Ishikawa (cell line): ENCODE measurements at regions not wholly inside any gene's neighbourhood (a gene's known extent, or its start where the extent isn't known, plus 50 kb on each side); places are given as distances from the start of the nearest gene placed in this dataset.

Source experiments
- CEBPB ChIP-seq: IDR thresholded peaks from 2 replicates; pipeline ENCODE4 v1.6.1; 2012
- CREB1 ChIP-seq: IDR thresholded peaks from 2 replicates; pipeline ENCODE4 v1.6.1; 2012; ENCODE audit warnings: low read depth
- EGR1 ChIP-seq: IDR thresholded peaks from 2 replicates; pipeline ENCODE4 v1.6.1; 2012
- EP300 ChIP-seq: IDR thresholded peaks from 2 replicates; pipeline ENCODE4 v1.6.1; 2012; ENCODE audit warnings: borderline replicate concordance
- FOXM1 ChIP-seq: IDR thresholded peaks from 2 replicates; pipeline ENCODE4 v1.6.1; 2012; ENCODE audit warnings: low read depth, borderline replicate concordance
- NFIC ChIP-seq: IDR thresholded peaks from 2 replicates; pipeline ENCODE4 v1.6.1; 2012
- RAD21 ChIP-seq: IDR thresholded peaks from 2 replicates; pipeline ENCODE4 v1.6.1; 2012; ENCODE audit warnings: low read depth
- TAF1 ChIP-seq: IDR thresholded peaks from 2 replicates; pipeline ENCODE4 v1.6.1; 2012; ENCODE audit warnings: low read depth, mild to moderate bottlenecking
- TCF12 ChIP-seq: IDR thresholded peaks from 2 replicates; pipeline ENCODE4 v1.6.1; 2012; ENCODE audit warnings: low read depth
- TEAD4 ChIP-seq: IDR thresholded peaks from 2 replicates; pipeline ENCODE4 v1.6.1; 2012
- YY1 ChIP-seq: IDR thresholded peaks from 2 replicates; pipeline ENCODE4 v1.6.1; 2012; ENCODE audit warnings: low read depth
- ZBTB7A ChIP-seq: IDR thresholded peaks from 2 replicates; pipeline ENCODE4 v1.6.1; 2012; ENCODE audit warnings: low read depth
- TF ChIP-seq, protein P1 (sequence below): IDR thresholded peaks from 2 replicates; pipeline ENCODE4 v1.6.1; 2012; ENCODE audit warnings: low read depth, mild to moderate bottlenecking
- TF ChIP-seq, protein P2 (sequence below): IDR thresholded peaks from 2 replicates; pipeline ENCODE4 v1.6.1; 2012
- TF ChIP-seq, protein P3 (sequence below): IDR thresholded peaks from 2 replicates; pipeline ENCODE4 v1.6.1; 2012

DNA sequence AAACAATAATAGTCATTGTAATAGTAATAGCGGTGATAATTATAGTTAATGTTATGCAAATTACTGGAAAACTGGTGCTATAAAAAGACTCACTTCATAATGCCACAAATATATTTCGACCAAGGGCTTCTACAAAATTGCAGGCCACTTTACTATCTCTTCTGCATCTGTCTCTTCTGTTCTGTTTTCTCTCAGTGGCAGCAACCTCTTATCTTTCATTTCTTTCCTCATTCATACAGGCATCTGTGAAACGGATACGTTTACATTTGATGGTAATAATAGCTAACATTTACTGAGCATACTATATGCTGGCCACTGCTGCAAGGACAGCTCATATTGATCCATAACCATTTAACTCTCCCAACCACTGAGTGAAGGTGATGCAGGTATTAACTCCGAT, 537.4 kb upstream of the PFKP start:
- TF ChIP-seq, protein P1, sequence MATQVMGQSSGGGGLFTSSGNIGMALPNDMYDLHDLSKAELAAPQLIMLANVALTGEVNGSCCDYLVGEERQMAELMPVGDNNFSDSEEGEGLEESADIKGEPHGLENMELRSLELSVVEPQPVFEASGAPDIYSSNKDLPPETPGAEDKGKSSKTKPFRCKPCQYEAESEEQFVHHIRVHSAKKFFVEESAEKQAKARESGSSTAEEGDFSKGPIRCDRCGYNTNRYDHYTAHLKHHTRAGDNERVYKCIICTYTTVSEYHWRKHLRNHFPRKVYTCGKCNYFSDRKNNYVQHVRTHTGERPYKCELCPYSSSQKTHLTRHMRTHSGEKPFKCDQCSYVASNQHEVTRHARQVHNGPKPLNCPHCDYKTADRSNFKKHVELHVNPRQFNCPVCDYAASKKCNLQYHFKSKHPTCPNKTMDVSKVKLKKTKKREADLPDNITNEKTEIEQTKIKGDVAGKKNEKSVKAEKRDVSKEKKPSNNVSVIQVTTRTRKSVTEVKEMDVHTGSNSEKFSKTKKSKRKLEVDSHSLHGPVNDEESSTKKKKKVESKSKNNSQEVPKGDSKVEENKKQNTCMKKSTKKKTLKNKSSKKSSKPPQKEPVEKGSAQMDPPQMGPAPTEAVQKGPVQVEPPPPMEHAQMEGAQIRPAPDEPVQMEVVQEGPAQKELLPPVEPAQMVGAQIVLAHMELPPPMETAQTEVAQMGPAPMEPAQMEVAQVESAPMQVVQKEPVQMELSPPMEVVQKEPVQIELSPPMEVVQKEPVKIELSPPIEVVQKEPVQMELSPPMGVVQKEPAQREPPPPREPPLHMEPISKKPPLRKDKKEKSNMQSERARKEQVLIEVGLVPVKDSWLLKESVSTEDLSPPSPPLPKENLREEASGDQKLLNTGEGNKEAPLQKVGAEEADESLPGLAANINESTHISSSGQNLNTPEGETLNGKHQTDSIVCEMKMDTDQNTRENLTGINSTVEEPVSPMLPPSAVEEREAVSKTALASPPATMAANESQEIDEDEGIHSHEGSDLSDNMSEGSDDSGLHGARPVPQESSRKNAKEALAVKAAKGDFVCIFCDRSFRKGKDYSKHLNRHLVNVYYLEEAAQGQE, result no peak
- TF ChIP-seq EGR1 (no peak), TCF12 (no peak), ZBTB7A (no peak), CEBPB (no peak), YY1 (no peak), TAF1 (no peak)
- TF ChIP-seq, protein P2, sequence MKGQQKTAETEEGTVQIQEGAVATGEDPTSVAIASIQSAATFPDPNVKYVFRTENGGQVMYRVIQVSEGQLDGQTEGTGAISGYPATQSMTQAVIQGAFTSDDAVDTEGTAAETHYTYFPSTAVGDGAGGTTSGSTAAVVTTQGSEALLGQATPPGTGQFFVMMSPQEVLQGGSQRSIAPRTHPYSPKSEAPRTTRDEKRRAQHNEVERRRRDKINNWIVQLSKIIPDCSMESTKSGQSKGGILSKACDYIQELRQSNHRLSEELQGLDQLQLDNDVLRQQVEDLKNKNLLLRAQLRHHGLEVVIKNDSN, result no peak
- TF ChIP-seq, protein P3, sequence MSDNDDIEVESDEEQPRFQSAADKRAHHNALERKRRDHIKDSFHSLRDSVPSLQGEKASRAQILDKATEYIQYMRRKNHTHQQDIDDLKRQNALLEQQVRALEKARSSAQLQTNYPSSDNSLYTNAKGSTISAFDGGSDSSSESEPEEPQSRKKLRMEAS, result no peak

DNA sequence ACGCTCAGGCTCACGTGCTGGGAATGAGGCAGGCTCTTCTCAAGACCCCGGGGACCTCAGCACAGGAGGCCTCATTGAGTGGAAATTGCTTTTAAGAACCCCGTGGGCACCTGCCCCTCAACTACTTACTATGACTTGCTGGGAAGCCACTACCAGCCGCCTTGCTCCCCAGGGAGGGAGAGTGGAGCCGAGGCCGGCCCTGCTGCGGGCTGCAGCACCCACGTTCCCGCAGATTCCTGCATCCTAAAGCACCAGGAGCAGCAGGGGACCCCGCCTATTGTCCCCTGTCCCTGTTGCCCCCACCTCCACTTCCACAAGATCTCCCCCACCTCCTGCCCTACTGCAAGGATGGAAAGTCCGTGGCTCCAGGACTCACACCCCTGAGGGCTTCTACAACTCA, 541.6 kb upstream of the PFKP start:
- TF ChIP-seq NFIC (no peak), YY1 (no peak), ZBTB7A (no peak), TCF12 (no peak), FOXM1 (no peak), EP300 (no peak), TEAD4 (no peak), RAD21 (no peak), EGR1 (no peak), CREB1 (no peak), CEBPB (no peak), TAF1 (no peak)
- TF ChIP-seq, protein P3, result no peak
- TF ChIP-seq, protein P2, result no peak
- TF ChIP-seq, protein P1, result no peak

DNA sequence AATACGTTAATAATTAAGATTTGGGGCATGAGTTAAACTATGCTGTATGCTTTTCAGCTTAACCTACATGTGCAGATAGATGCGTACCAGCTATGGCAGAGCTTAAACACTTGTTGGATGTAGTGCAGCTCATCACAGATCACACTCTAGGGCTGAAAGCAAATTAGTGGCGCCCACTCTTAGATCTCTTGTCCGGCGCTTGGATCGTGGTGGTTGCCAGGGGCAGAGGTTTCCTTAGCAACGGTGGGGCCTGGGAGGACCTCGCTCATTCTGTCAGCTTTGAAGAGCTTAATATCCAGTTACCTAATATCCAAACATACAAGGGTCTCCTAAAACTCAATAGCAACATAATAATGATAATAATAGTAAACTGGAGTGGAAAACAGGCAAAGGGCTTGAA, 548.2 kb upstream of the PFKP start:
- TF ChIP-seq TCF12, result no peak
- no peak for TF ChIP-seq RAD21
- TF ChIP-seq TAF1, result no peak
- TF ChIP-seq, protein P3, result no peak

DNA sequence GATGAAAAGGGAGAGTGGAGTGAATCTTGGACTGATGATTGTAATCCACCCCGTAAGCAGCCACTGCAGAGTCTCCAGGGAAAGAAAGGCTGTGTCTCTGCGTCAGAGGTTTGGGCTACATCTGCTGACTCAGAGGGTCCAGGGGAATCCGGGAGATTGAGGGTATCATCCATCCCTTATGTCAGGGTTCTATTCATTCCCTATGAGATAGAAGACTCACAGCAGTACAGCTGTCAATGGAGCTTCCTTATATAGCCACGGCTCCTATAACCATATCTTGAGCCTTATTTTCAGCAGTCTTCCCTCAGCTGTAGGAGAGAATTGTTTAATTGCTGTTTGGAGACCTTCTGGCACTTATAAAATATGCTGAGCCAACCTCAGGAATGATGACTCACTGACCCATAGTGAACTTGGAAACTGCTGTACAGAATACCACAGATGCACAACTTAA, 558.2 kb upstream of the PFKP start:
- TF ChIP-seq, protein P3, result no peak
- TF ChIP-seq CEBPB, result no peak
- no peak for TF ChIP-seq TCF12

DNA sequence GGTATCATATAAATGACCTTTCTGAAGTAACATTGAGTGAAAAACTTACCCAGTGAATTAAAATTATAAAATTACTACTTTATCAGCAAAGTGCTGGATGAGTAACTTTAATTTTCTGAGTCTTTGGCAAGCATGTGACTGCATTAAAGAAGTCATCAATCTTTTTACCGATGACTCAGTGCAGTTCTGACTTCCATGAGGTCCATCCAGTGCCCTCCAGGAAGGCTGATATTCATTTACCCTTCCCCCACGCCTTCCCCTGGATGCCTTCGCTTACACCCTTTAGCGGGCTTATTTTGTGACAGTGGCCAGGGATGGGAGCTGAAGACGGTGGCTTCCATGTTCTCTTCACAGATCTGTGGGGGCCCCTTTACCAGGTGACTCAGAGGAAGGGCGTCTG, 572.9 kb upstream of the PFKP start:
- TF ChIP-seq TAF1, result no peak
- TF ChIP-seq CREB1, result no peak
- no peak for TF ChIP-seq ZBTB7A
- TF ChIP-seq, protein P3, result no peak
- no peak for TF ChIP-seq FOXM1
- no peak for TF ChIP-seq EGR1
- no peak for TF ChIP-seq NFIC
- TF ChIP-seq, protein P2, result no peak
- no peak for TF ChIP-seq EP300
- TF ChIP-seq, protein P1, result no peak
- no peak for TF ChIP-seq TCF12
- TF ChIP-seq YY1, result no peak
- no peak for TF ChIP-seq RAD21
- TF ChIP-seq TEAD4, result no peak
